ENCODE measurements at regions not wholly inside any gene's neighbourhood (a gene's known extent, or its start where the extent isn't known, plus 50 kb on each side); places are given as distances from the start of the nearest gene placed in this dataset.

DNA sequence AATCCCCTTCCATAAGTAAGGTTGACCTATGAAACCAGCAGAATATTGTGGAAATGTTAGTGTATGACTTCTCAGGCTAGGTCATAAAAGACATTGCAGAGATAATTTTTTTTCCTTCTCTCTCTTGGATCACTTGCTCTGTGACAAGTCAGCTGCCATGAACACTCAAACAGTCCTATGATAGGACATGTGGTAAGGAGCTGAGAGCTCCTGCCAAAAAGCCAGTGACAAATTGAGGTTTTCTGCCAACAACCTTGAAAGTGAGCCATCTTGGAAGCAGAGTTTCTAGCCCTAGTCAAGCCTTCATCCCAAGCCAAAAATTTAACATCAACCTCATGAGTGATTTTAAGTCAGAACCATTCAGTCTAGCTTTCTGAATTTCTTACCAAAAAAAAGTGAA, 270.9 kb upstream of the NBEA start:
- TF ChIP-seq CTCF (IDR thresholded peaks at IDR 0.05; ENCODE audit: low read depth, low read length), result no peak
- H3K4me3 ChIP-seq (replicated peaks in 1 of 2; ENCODE audit: low read depth in 2 of 2, low read length in 2 of 2), result no peak overlapping the region
- DNase-seq (ENCODE audit: low read depth in 2 of 2), result peak in 1 of 2 donors; percentile 17

GRCh38 chr13:34672631-34673030, 269.4 kb upstream of the NBEA start:
- no peak for TF ChIP-seq CTCF (IDR thresholded peaks at IDR 0.05; ENCODE audit: low read depth, low read length)
- H3K4me3 ChIP-seq (replicated peaks in 1 of 2; ENCODE audit: low read depth in 2 of 2, low read length in 2 of 2), result no peak overlapping the region
- DNase-seq (ENCODE audit: low read depth in 2 of 2), result peak in 1 of 2 donors; percentile 5

DNA sequence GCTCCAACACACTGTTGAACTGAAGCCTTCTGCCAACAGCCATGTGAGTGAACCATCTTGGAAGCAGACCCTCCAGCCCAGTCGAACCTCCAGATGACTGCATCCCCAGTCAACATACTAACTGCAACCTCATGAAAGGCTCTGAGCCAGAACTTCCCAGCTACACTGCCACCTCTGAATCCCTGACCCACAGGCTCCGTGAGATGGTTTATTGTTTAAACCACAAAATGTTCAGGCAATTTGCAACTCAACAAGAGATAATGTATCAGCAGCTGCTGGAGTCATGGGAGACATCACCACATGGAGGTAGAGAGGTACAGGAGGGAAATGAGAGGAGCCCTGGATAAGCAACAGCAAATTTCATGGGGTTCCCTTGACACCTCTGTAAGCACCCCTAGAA, 266.4 kb upstream of the NBEA start:
- DNase-seq (ENCODE audit: low read depth in 2 of 2), result no peak
- no peak overlapping the region for H3K4me3 ChIP-seq (replicated peaks in 1 of 2; ENCODE audit: low read depth in 2 of 2, low read length in 2 of 2)
- no peak for TF ChIP-seq CTCF (IDR thresholded peaks at IDR 0.05; ENCODE audit: low read depth, low read length)

- TF ChIP-seq CTCF (IDR thresholded peaks at IDR 0.05; ENCODE audit: low read depth, low read length), result no peak
- DNase-seq (ENCODE audit: low read depth in 2 of 2), result peak; percentile 39 to 64
- H3K4me3 ChIP-seq (replicated peaks in 1 of 2; ENCODE audit: low read depth in 2 of 2, low read length in 2 of 2), result no peak overlapping the region
These were observed 263.9 kb upstream of the NBEA start for GRCh38 chr13:34678154-34678553.

DNA sequence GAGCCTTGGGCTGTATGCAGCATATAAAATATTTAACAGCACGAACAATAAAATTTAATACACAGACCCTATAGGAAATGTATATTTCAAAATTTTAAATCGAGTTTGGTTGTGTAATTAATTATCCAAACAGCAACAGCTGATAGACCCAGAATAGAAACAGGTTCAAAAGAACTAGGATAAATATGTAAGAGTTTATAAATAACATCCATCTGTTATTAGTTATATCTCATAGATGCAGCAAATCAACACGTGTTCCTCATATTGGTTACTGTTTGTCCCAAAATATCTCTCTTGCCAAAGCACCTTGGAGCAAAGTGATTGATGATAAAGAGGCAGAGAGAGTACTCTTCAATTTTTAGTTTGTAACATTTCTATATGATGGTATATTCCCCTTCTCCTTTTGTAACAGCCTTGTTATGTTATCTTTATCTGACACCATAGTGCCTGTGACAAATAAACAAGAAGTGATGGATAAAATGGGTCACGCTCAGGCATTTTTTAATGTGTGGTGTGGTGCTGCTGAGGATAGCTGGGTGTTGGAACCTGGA, 260.6 kb upstream of the NBEA start:
- no peak for DNase-seq (ENCODE audit: low read depth in 2 of 2)

GRCh38 chr13:34695063-34695462, 247.0 kb upstream of the NBEA start:
- H3K4me3 ChIP-seq (replicated peaks in 1 of 2; ENCODE audit: low read depth in 2 of 2, low read length in 2 of 2), result no peak overlapping the region
- DNase-seq (ENCODE audit: low read depth in 2 of 2), result no peak
- no peak for TF ChIP-seq CTCF (IDR thresholded peaks at IDR 0.05; ENCODE audit: low read depth, low read length)

More for the DNA sequence above, 260.6 kb upstream of the NBEA start:
- H3K4me3 ChIP-seq (replicated peaks in 1 of 2; ENCODE audit: low read depth in 2 of 2, low read length in 2 of 2), result no peak overlapping the region
- no peak for TF ChIP-seq CTCF (IDR thresholded peaks at IDR 0.05; ENCODE audit: low read depth, low read length)

DNA sequence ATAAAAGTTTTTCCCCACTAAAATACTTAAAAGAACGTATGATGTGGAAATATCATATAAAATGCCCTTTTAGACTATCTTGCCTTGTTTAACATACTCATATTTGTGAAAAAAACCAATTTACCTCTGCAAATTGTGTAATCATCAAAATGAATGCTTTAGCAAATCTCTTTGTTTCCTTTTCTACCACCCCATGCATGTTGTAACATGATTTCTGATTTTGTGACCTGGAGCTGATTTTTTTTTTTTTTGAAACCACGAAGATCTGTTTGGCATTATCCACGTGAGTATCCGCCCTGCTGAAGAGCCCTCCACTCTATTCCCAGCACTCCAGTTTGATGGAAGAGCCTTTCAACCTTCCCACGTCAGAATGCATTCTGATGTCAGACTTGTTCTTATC, 245.8 kb upstream of the NBEA start:
- no peak overlapping the region for H3K4me3 ChIP-seq (replicated peaks in 1 of 2; ENCODE audit: low read depth in 2 of 2, low read length in 2 of 2)
- no peak for DNase-seq (ENCODE audit: low read depth in 2 of 2)
- no peak for TF ChIP-seq CTCF (IDR thresholded peaks at IDR 0.05; ENCODE audit: low read depth, low read length)

Measured in cardiac fibroblast (primary cell).